PFSK-1 (cell line): ENCODE measurements at regions not wholly inside any gene's neighbourhood (a gene's known extent, or its start where the extent isn't known, plus 50 kb on each side); places are given as distances from the start of the nearest gene placed in this dataset.

ENCODE experiments used
- FOXP2 ChIP-seq: optimal IDR thresholded peaks from 2 replicates; pipeline ENCODE3; 2011; ENCODE audit warnings: borderline replicate concordance, control low read depth, inconsistent platforms; ENCODE audit not compliant: insufficient read depth; ENCODE audit errors: extremely low read length, extremely low read depth
- POLR2AphosphoS5 ChIP-seq: IDR thresholded peaks from 2 replicates; pipeline ENCODE4 v1.6.1; 2012; ENCODE audit warnings: low read depth, mild to moderate bottlenecking, control low read depth, low read length, moderate library complexity
- SIN3A ChIP-seq: IDR thresholded peaks from 2 replicates; pipeline ENCODE4 v1.6.1; 2012; ENCODE audit warnings: mild to moderate bottlenecking, low read length, moderate library complexity, borderline replicate concordance; ENCODE audit not compliant: insufficient read depth
- TAF1 ChIP-seq: IDR thresholded peaks from 2 replicates; pipeline ENCODE4 v1.6.1; 2012; ENCODE audit warnings: low read length, control low read depth, borderline replicate concordance; ENCODE audit not compliant: insufficient read depth
- TF ChIP-seq, protein P1 (sequence below), 2 experiments: IDR thresholded peaks; 2 replicates each; pipeline versions ENCODE4 v1.6.1 to v1.8.0; 2011 to 2012; ENCODE audit warnings: low read depth in 2 of 2, low read length in 2 of 2, control low read depth in 1 of 2, inconsistent platforms in 1 of 2, mild to moderate bottlenecking in 1 of 2, moderate library complexity in 1 of 2; ENCODE audit not compliant: insufficient read depth in 1 of 2

GRCh38 chr21:15141261-15141970 is 76.6 kb upstream of the NRIP1 start:
- TF ChIP-seq, protein P1, sequence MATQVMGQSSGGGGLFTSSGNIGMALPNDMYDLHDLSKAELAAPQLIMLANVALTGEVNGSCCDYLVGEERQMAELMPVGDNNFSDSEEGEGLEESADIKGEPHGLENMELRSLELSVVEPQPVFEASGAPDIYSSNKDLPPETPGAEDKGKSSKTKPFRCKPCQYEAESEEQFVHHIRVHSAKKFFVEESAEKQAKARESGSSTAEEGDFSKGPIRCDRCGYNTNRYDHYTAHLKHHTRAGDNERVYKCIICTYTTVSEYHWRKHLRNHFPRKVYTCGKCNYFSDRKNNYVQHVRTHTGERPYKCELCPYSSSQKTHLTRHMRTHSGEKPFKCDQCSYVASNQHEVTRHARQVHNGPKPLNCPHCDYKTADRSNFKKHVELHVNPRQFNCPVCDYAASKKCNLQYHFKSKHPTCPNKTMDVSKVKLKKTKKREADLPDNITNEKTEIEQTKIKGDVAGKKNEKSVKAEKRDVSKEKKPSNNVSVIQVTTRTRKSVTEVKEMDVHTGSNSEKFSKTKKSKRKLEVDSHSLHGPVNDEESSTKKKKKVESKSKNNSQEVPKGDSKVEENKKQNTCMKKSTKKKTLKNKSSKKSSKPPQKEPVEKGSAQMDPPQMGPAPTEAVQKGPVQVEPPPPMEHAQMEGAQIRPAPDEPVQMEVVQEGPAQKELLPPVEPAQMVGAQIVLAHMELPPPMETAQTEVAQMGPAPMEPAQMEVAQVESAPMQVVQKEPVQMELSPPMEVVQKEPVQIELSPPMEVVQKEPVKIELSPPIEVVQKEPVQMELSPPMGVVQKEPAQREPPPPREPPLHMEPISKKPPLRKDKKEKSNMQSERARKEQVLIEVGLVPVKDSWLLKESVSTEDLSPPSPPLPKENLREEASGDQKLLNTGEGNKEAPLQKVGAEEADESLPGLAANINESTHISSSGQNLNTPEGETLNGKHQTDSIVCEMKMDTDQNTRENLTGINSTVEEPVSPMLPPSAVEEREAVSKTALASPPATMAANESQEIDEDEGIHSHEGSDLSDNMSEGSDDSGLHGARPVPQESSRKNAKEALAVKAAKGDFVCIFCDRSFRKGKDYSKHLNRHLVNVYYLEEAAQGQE (IDR thresholded peaks at IDR 0.05; ENCODE audit: insufficient read depth in 1 of 2, low read depth in 2 of 2, low read length in 2 of 2) = no peak
- TF ChIP-seq POLR2AphosphoS5 = no peak
- TF ChIP-seq SIN3A = no peak
- no peak for TF ChIP-seq TAF1
- TF ChIP-seq FOXP2 = no peak
